ENCODE measurements at regions not wholly inside any gene's neighbourhood (a gene's known extent, or its start where the extent isn't known, plus 50 kb on each side); places are given as distances from the start of the nearest gene placed in this dataset.

DNA sequence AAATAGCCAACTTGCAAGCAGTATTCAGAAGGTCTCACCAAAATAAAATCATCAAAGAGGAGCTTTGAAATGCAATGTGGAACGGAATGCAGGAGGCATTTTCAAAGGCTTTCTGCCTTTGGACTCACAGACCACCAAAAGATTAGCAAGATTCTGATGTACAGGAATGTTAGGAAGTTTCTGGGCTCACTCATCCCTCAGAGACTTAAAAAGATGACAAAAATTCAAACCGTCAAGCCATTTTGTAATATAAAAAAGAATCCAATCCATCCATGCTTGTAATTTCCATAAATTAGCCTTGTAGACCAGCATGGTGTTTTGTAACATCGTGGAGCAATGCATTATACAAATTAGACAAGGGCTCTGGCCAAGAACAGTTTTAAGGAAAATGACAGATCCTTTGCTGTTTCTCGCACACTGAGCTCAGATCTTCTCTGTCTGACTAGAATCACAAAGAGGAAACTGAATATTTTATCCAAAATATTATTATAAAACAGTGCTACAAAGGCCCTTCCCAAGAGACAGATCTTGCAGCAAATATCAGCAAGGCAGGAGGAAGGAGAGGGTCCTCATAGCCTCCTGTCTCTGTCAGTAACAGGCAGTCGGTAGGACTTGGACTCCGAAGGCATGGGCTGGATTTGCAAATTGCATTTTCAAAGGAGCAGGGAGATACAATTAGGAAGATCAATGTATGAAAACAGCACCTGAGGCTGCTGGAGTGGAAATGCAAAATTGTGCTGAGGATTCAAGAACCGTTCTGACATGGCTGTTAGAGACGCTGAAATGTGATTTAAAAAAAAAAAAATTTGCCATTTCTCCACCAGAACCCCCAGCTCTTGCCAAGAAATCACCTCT lies 57.4 kb upstream of the NRP1 start:
- Histone ChIP-seq H3K14ac (ENCODE audit: low read length in 2 of 2) (no peak overlapping the region), H2AFZ (ENCODE audit: low read depth, low read length) (no peak overlapping the region), H4K8ac (ENCODE audit: low read length) (no peak overlapping the region), H2BK120ac (ENCODE audit: low read depth, low read length) (no peak overlapping the region), H2BK5ac (ENCODE audit: low read depth, low read length, poor library complexity, severe bottlenecking) (no peak overlapping the region), H4K91ac (ENCODE audit: low read length) (no peak overlapping the region), H3K18ac (ENCODE audit: low read depth in 1 of 2, low read length in 2 of 2) (no peak overlapping the region), H3K9ac (ENCODE audit: low read length) (no peak overlapping the region), H2BK15ac (ENCODE audit: low read depth, poor library complexity, severe bottlenecking) (no peak overlapping the region), H3K27me3 (ENCODE audit: control insufficient read depth in 1 of 2, insufficient read depth in 1 of 2, low read length in 2 of 2) (peaks cover 0 to 3% of the 10 kb centered on the region in 2 experiments), H3K9me3 (ENCODE audit: control insufficient read depth, low read length) (peaks cover 13% of the 10 kb centered on the region), H3K4me1 (ENCODE audit: control insufficient read depth, insufficient read depth, low read depth, low read length) (no peaks in the 10 kb centered on the region), H3K79me1 (replicated peaks; ENCODE audit: low read length, poor library complexity, severe bottlenecking) (no peaks in the 10 kb centered on the region), H2AK5ac (ENCODE audit: low read length, severe bottlenecking) (no peak overlapping the region), H3K4me2 (ENCODE audit: low read length, poor library complexity, severe bottlenecking) (no peak overlapping the region), H3K4ac (ENCODE audit: low read depth in 1 of 2, low read length in 2 of 2) (no peak overlapping the region), H3K23ac (ENCODE audit: low read length in 2 of 2) (no peak overlapping the region), H3K36me3 (ENCODE audit: control insufficient read depth in 1 of 2, insufficient read depth in 2 of 2, low read depth in 1 of 2, low read length in 2 of 2) (no peaks in the 10 kb centered on the region), H3K4me3 (ENCODE audit: insufficient read depth in 1 of 2, low read depth in 1 of 2, low read length in 2 of 2) (no peak overlapping the region), H3K27ac (ENCODE audit: low read length, poor library complexity, severe bottlenecking) (no peak overlapping the region), H2BK12ac (ENCODE audit: low read length in 2 of 2) (no peak overlapping the region)
- 93% methylated on average over 7 of the region's 8 CpGs for WGBS
- DNase-seq, result no peak

DNA sequence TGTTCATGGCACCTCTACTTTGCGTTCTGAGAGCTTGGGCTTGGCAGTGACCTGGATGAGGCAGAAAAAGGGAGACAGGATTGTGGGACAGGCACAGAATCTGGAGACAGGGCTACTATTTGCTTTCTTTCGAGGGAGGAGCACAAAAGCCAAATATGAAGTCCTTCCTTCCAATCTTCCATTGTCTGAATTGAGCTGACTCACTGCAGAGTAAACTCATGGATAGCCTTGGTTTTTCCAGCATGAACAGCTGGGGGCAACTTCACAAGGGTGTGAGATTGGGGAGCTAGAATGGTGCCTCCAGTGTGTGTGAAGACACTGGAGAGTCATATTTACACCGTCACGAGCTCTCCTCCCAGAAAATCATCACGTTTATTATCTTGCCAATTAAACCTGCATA lies 55.6 kb upstream of the NRP1 start:
- Histone ChIP-seq H3K23ac (ENCODE audit: low read length in 2 of 2) (no peak overlapping the region), H3K27ac (ENCODE audit: low read length, poor library complexity, severe bottlenecking) (no peak overlapping the region), H3K9ac (ENCODE audit: low read length) (no peak overlapping the region), H2BK12ac (ENCODE audit: low read length in 2 of 2) (no peak overlapping the region), H2BK15ac (ENCODE audit: low read depth, poor library complexity, severe bottlenecking) (no peak overlapping the region), H3K4me3 (ENCODE audit: insufficient read depth in 1 of 2, low read depth in 1 of 2, low read length in 2 of 2) (no peak overlapping the region), H4K91ac (ENCODE audit: low read length) (no peak overlapping the region), H2AFZ (ENCODE audit: low read depth, low read length) (no peak overlapping the region), H4K8ac (ENCODE audit: low read length) (no peak overlapping the region), H3K4me2 (ENCODE audit: low read length, poor library complexity, severe bottlenecking) (no peak overlapping the region), H3K14ac (ENCODE audit: low read length in 2 of 2) (no peak overlapping the region), H3K79me1 (replicated peaks; ENCODE audit: low read length, poor library complexity, severe bottlenecking) (no peaks in the 10 kb centered on the region), H3K4ac (ENCODE audit: low read depth in 1 of 2, low read length in 2 of 2) (no peak overlapping the region), H2BK120ac (ENCODE audit: low read depth, low read length) (no peak overlapping the region), H3K36me3 (ENCODE audit: control insufficient read depth in 1 of 2, insufficient read depth in 2 of 2, low read depth in 1 of 2, low read length in 2 of 2) (no peaks in the 10 kb centered on the region), H3K9me3 (ENCODE audit: control insufficient read depth, low read length) (no peaks in the 10 kb centered on the region), H3K18ac (ENCODE audit: low read depth in 1 of 2, low read length in 2 of 2) (no peak overlapping the region), H2BK5ac (ENCODE audit: low read depth, low read length, poor library complexity, severe bottlenecking) (no peak overlapping the region), H3K4me1 (ENCODE audit: control insufficient read depth, insufficient read depth, low read depth, low read length) (no peaks in the 10 kb centered on the region), H2AK5ac (ENCODE audit: low read length, severe bottlenecking) (no peak overlapping the region), H3K27me3 (ENCODE audit: control insufficient read depth in 1 of 2, insufficient read depth in 1 of 2, low read length in 2 of 2) (peaks cover 0 to 3% of the 10 kb centered on the region in 2 experiments)
- DNase-seq, result no peak
- WGBS, result 99% methylated on average over 4 of the region's 5 CpGs

DNA sequence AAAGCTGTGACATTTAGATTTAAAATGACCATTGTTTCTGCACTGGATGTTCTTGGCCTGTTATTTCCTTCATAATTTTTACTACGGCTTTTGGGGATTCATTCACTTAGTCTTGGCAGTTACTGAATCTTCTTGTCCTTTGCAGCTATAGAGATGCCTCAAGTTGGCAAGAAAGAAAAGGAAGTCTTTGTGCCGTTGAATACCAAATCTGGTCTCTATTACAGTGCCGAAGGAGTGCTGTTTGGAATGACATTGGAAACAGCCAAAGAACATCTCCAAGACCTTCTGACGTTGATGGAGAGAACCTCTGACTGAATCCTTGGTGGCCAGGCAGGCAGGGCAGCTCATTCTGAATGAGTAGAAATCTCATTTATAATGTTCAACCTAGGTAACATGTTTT lies 54.3 kb upstream of the NRP1 start:
- Histone ChIP-seq H3K23ac (ENCODE audit: low read length in 2 of 2) (no peak overlapping the region), H2AFZ (ENCODE audit: low read depth, low read length) (no peak overlapping the region), H3K4me3 (ENCODE audit: insufficient read depth in 1 of 2, low read depth in 1 of 2, low read length in 2 of 2) (no peak overlapping the region), H3K18ac (ENCODE audit: low read depth in 1 of 2, low read length in 2 of 2) (no peak overlapping the region), H3K9me3 (ENCODE audit: control insufficient read depth, low read length) (no peaks in the 10 kb centered on the region), H2BK12ac (ENCODE audit: low read length in 2 of 2) (no peak overlapping the region), H4K91ac (ENCODE audit: low read length) (no peak overlapping the region), H3K79me1 (replicated peaks; ENCODE audit: low read length, poor library complexity, severe bottlenecking) (no peaks in the 10 kb centered on the region), H2BK120ac (ENCODE audit: low read depth, low read length) (no peak overlapping the region), H2BK15ac (ENCODE audit: low read depth, poor library complexity, severe bottlenecking) (no peak overlapping the region), H3K27me3 (ENCODE audit: control insufficient read depth in 1 of 2, insufficient read depth in 1 of 2, low read length in 2 of 2) (peaks cover 0 to 2% of the 10 kb centered on the region in 2 experiments), H4K8ac (ENCODE audit: low read length) (no peak overlapping the region), H3K4me2 (ENCODE audit: low read length, poor library complexity, severe bottlenecking) (no peak overlapping the region), H3K9ac (ENCODE audit: low read length) (no peak overlapping the region), H2AK5ac (ENCODE audit: low read length, severe bottlenecking) (no peak overlapping the region), H3K27ac (ENCODE audit: low read length, poor library complexity, severe bottlenecking) (no peak overlapping the region), H3K4me1 (ENCODE audit: control insufficient read depth, insufficient read depth, low read depth, low read length) (no peaks in the 10 kb centered on the region), H2BK5ac (ENCODE audit: low read depth, low read length, poor library complexity, severe bottlenecking) (no peak overlapping the region), H3K4ac (ENCODE audit: low read depth in 1 of 2, low read length in 2 of 2) (no peak overlapping the region), H3K14ac (ENCODE audit: low read length in 2 of 2) (no peak overlapping the region), H3K36me3 (ENCODE audit: control insufficient read depth in 1 of 2, insufficient read depth in 2 of 2, low read depth in 1 of 2, low read length in 2 of 2) (no peaks in the 10 kb centered on the region)
- DNase-seq, result no peak
- 96% methylated on average over 4 of the region's 4 CpGs for WGBS

DNA sequence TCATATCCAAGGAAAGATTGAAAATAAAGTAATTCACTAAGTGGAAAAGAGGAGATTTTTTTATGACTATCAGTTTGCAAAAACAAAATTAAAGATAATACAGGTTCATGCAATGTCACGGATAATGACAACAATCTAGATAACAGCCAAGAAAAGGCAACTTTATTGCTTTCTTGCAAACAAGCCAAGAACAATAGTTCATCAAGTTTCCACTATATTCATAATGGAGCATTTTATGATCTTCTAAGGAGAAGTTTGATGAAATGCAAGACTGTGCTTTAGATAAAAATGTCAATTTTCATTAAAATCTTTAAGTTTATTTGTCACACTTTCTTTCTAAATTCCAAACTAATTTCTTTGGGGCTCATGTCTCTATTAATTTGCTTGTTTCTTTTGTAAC lies 53.9 kb upstream of the NRP1 start:
- no peak overlapping the region for H3K9ac ChIP-seq (ENCODE audit: low read length)
- WGBS, result no CpG with 5 or more reads among the region's 1 CpG
- H3K9me3 ChIP-seq (ENCODE audit: control insufficient read depth, low read length), result no peaks in the 10 kb centered on the region
- no peak overlapping the region for H3K18ac ChIP-seq (ENCODE audit: low read depth in 1 of 2, low read length in 2 of 2)
- H4K8ac ChIP-seq (ENCODE audit: low read length), result no peak overlapping the region
- no peak overlapping the region for H3K27ac ChIP-seq (ENCODE audit: low read length, poor library complexity, severe bottlenecking)
- H2BK12ac ChIP-seq (ENCODE audit: low read length in 2 of 2), result no peak overlapping the region
- H2BK120ac ChIP-seq (ENCODE audit: low read depth, low read length), result no peak overlapping the region
- DNase-seq, result no peak
- no peak overlapping the region for H3K4ac ChIP-seq (ENCODE audit: low read depth in 1 of 2, low read length in 2 of 2)
- H3K4me3 ChIP-seq (ENCODE audit: insufficient read depth in 1 of 2, low read depth in 1 of 2, low read length in 2 of 2), result no peak overlapping the region
- H4K91ac ChIP-seq (ENCODE audit: low read length), result no peak overlapping the region
- H3K4me1 ChIP-seq (ENCODE audit: control insufficient read depth, insufficient read depth, low read depth, low read length), result no peaks in the 10 kb centered on the region
- no peak overlapping the region for H3K4me2 ChIP-seq (ENCODE audit: low read length, poor library complexity, severe bottlenecking)
- H2BK15ac ChIP-seq (ENCODE audit: low read depth, poor library complexity, severe bottlenecking), result no peak overlapping the region
- H3K27me3 ChIP-seq (ENCODE audit: control insufficient read depth in 1 of 2, insufficient read depth in 1 of 2, low read length in 2 of 2), result no peaks in the 10 kb centered on the region
- H2AFZ ChIP-seq (ENCODE audit: low read depth, low read length), result no peak overlapping the region
- no peak overlapping the region for H3K14ac ChIP-seq (ENCODE audit: low read length in 2 of 2)
- no peak overlapping the region for H3K23ac ChIP-seq (ENCODE audit: low read length in 2 of 2)
- H2BK5ac ChIP-seq (ENCODE audit: low read depth, low read length, poor library complexity, severe bottlenecking), result no peak overlapping the region
- no peaks in the 10 kb centered on the region for H3K36me3 ChIP-seq (ENCODE audit: control insufficient read depth in 1 of 2, insufficient read depth in 2 of 2, low read depth in 1 of 2, low read length in 2 of 2)
- H3K79me1 ChIP-seq (replicated peaks; ENCODE audit: low read length, poor library complexity, severe bottlenecking), result no peaks in the 10 kb centered on the region
- no peak overlapping the region for H2AK5ac ChIP-seq (ENCODE audit: low read length, severe bottlenecking)

Data from mesenchymal stem cell (in vitro differentiated cells and primary cell).